ENCODE measurements at regions not wholly inside any gene's neighbourhood (a gene's known extent, or its start where the extent isn't known, plus 50 kb on each side); places are given as distances from the start of the nearest gene placed in this dataset.
A peak's percentile ranks its signal among the peaks of the same experiment; 100 is the strongest.

- Histone ChIP-seq H3K27me3 (ENCODE audit: control insufficient read depth in 2 of 2, insufficient read depth in 2 of 2, low read length in 2 of 2) (no peaks in the 10 kb centered on the region), H4K20me1 (replicated peaks; ENCODE audit: control insufficient read depth, extremely low read depth, insufficient read depth, low read length) (no peaks in the 10 kb centered on the region), H3K27ac (ENCODE audit: insufficient read depth, low read depth, low read length) (no peak overlapping the region), H3K4me2 (ENCODE audit: insufficient read depth, low read length) (no peak overlapping the region), H3K9ac (replicated peaks; ENCODE audit: extremely low read depth, insufficient read depth, low read length) (no peak overlapping the region), H3K4me3 (replicated peaks in 1 of 3; ENCODE audit: insufficient read depth in 1 of 3, low read depth in 1 of 3, low read length in 3 of 3) (no peak overlapping the region), H3K36me3 (ENCODE audit: control insufficient read depth in 2 of 2, extremely low read depth in 1 of 2, insufficient read depth in 2 of 2, low read length in 2 of 2) (no peaks in the 10 kb centered on the region), H3K9me3 (replicated peaks; ENCODE audit: control insufficient read depth, insufficient read depth, low read length) (no peaks in the 10 kb centered on the region), H2AFZ (ENCODE audit: low read depth, low read length) (no peak overlapping the region), H3K9me1 (replicated peaks; ENCODE audit: control insufficient read depth, extremely low read depth, insufficient read depth, low read length) (no peaks in the 10 kb centered on the region), H3K79me2 (ENCODE audit: control insufficient read depth, insufficient read depth, low read length) (no peaks in the 10 kb centered on the region), H3K4me1 (ENCODE audit: control insufficient read depth, extremely low read depth, insufficient read depth, low read length) (no peaks in the 10 kb centered on the region)
- no peak for FAIRE-seq
- ChIA-PET CTCF (interaction anchor here (1.1 to 2.8 kb wide), 2 partner anchors 401 to 1352 kb away, joined by 4 to 14 read pairs; no protein-coding TSS in a partner anchor), POLR2A (no interaction called here)
- no TSS peak for BruUV-seq (replicated peaks)
- dilution Hi-C loops (cut with MboI; ENCODE audit: extremely low pct_ligation_motif_present, low sequenced_read_pairs) (no loop called here), intact Hi-C loops (cut with micrococcal nuclease) (loop anchor here (1.0 to 2.0 kb wide), 3 partner anchors 400 to 1270 kb away; no protein-coding TSS in a partner anchor)
- TF ChIP-seq MYC (IDR thresholded peaks at IDR 0.05; ENCODE audit: low read depth, low read length) (no peak), CTCF (IDR thresholded peaks at IDR 0.05; ENCODE audit: extremely low read depth in 1 of 2, insufficient read depth in 1 of 2, low read depth in 1 of 2, low read length in 2 of 2) (peak; percentile 14 to 35)
- peak; percentile 21 for DNase-seq (ENCODE audit: low read depth, low spot score)
Observed at GRCh38 chr13:82330499-82330898, 1551.8 kb downstream of the SLITRK1 start.

GRCh38 chr13:82323101-82323500, 1559.2 kb downstream of the SLITRK1 start:
- Histone ChIP-seq H3K4me1 (ENCODE audit: control insufficient read depth, extremely low read depth, insufficient read depth, low read length) (no peaks in the 10 kb centered on the region), H3K36me3 (ENCODE audit: control insufficient read depth in 2 of 2, extremely low read depth in 1 of 2, insufficient read depth in 2 of 2, low read length in 2 of 2) (no peaks in the 10 kb centered on the region), H3K4me3 (replicated peaks in 1 of 3; ENCODE audit: insufficient read depth in 1 of 3, low read depth in 1 of 3, low read length in 3 of 3) (no peak overlapping the region), H3K9ac (replicated peaks; ENCODE audit: extremely low read depth, insufficient read depth, low read length) (no peak overlapping the region), H2AFZ (ENCODE audit: low read depth, low read length) (no peak overlapping the region), H4K20me1 (replicated peaks; ENCODE audit: control insufficient read depth, extremely low read depth, insufficient read depth, low read length) (no peaks in the 10 kb centered on the region), H3K9me3 (replicated peaks; ENCODE audit: control insufficient read depth, insufficient read depth, low read length) (no peaks in the 10 kb centered on the region), H3K4me2 (ENCODE audit: insufficient read depth, low read length) (no peak overlapping the region), H3K27ac (ENCODE audit: insufficient read depth, low read depth, low read length) (no peak overlapping the region), H3K79me2 (ENCODE audit: control insufficient read depth, insufficient read depth, low read length) (no peaks in the 10 kb centered on the region), H3K27me3 (ENCODE audit: control insufficient read depth in 2 of 2, insufficient read depth in 2 of 2, low read length in 2 of 2) (no peaks in the 10 kb centered on the region), H3K9me1 (replicated peaks; ENCODE audit: control insufficient read depth, extremely low read depth, insufficient read depth, low read length) (no peaks in the 10 kb centered on the region)
- ChIA-PET CTCF (no interaction called here), POLR2A (no interaction called here)
- FAIRE-seq (no peak), DNase-seq (ENCODE audit: low read depth, low spot score) (no peak)
- BruUV-seq (replicated peaks) = no TSS peak
- dilution Hi-C loops (cut with MboI; ENCODE audit: extremely low pct_ligation_motif_present, low sequenced_read_pairs) = no loop called here
- no peak for TF ChIP-seq EZH2 (IDR thresholded peaks at IDR 0.05; ENCODE audit: borderline replicate concordance, low read depth, low read length, severe bottlenecking)
- TF ChIP-seq CTCF (IDR thresholded peaks at IDR 0.05; ENCODE audit: extremely low read depth in 1 of 2, insufficient read depth in 1 of 2, low read depth in 1 of 2, low read length in 2 of 2) = no peak
- TF ChIP-seq JUN (IDR thresholded peaks at IDR 0.05; ENCODE audit: borderline replicate concordance, insufficient read depth, insufficient read length, low read depth) = no peak
- no peak for TF ChIP-seq POLR2AphosphoS5 (IDR thresholded peaks at IDR 0.05; ENCODE audit: insufficient read depth, low read depth, low read length)
- no peak for TF ChIP-seq GATA2 (IDR thresholded peaks at IDR 0.05; ENCODE audit: insufficient read depth, insufficient read length, low read depth, low read length)
- no peak for TF ChIP-seq MYC (IDR thresholded peaks at IDR 0.05; ENCODE audit: low read depth, low read length)
- no peak for TF ChIP-seq FOS (IDR thresholded peaks at IDR 0.05; ENCODE audit: borderline replicate concordance, insufficient read depth, low read length)
- TF ChIP-seq MAX (IDR thresholded peaks at IDR 0.05; ENCODE audit: insufficient read depth, insufficient read length) = no peak
- no peak for TF ChIP-seq POLR2A (IDR thresholded peaks at IDR 0.05; ENCODE audit: low read depth, low read length)
- intact Hi-C loops (cut with micrococcal nuclease) = no loop called here

Data from endothelial cell of umbilical vein (primary cell).